KOPT-K1 (cell line): ENCODE measurements at regions not wholly inside any gene's neighbourhood (a gene's known extent, or its start where the extent isn't known, plus 50 kb on each side); places are given as distances from the start of the nearest gene placed in this dataset.

ENCODE experiments used
- H3K27ac ChIP-seq: fragments of 200-600 bp; sonication (generic); 2 replicates; pipeline ENCODE4 v1.5.1; 2016; ENCODE audit warnings: antibody characterized with exemption, mild to moderate bottlenecking, low read depth, low read length; ENCODE audit not compliant: poor library complexity, severe bottlenecking
- H3K36me3 ChIP-seq: fragments of 200-600 bp; sonication (generic); 2 replicates; pipeline ENCODE4 v1.5.1; 2017; ENCODE audit warnings: antibody characterized with exemption, mild to moderate bottlenecking, low read length, moderate library complexity; ENCODE audit not compliant: insufficient read depth
- H3K9me3 ChIP-seq: fragments of 200-600 bp; sonication (generic); 2 replicates; pipeline ENCODE4 v1.5.1; 2017; ENCODE audit warnings: antibody characterized with exemption, low read length, mild to moderate bottlenecking; ENCODE audit not compliant: insufficient read depth, poor library complexity, severe bottlenecking

DNA sequence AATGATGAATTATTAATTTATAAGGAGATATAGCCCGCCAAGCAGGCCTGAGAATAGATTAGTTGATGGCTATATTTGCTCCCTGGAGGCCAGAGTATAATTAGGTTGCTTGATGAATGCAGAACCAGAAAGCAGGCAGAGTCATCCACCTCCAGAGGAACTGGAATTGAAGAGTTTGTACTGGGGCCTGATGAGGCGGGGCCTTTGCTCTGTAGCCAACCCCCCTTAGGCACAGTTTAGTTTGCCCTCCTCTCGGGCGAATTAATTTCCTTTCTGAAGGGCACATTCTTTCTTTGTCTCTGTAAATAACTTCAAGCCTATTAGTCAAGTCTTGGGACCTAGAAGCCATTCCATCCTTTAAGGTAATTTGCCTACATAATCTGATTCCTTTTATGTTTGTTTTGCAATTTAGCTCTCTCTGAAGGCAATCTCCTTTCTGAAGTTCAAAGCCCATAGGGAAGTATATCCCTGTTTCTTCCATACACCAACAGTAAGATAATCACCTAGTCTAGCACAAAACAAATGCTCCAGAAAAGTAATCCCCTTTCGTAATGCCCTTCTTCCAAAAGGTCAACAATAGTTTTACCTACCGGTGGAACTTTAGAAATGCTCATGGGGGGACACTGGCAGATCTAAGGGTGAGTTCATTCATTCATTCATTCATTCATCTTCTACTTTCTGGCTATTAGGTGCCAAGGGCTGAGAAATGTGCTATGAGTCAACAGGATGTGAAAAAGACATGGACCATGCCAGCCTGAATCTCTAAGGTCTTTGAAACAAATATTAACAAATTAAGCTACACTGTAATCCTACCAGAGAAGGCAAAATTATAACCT, 84.8 kb upstream of the NUDT4 start:
- no peaks in the 10 kb centered on the region for H3K36me3 ChIP-seq
- H3K27ac ChIP-seq: no peak overlapping the region
- no peaks in the 10 kb centered on the region for H3K9me3 ChIP-seq

DNA sequence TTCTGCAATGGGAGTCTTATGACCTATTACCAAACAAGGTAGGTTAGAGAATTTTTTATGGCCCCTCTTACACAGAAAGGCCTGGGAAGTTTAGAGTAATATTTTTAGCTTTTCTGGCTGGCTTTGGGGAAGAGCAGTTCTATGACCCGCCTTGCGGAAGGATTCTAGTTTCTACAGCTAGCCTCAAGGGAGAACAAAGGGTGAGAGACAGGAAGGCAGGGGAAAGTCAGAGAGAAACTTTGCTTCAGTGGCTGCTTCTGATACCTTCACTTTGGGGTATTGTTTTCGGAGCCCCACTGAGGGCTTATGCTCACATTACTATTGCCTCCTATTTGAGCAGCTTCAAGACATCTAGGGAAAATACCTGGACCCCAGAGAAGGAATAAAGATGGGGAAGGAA, 80.7 kb upstream of the NUDT4 start:
- no peak overlapping the region for H3K27ac ChIP-seq
- H3K36me3 ChIP-seq: no peaks in the 10 kb centered on the region
- H3K9me3 ChIP-seq: no peaks in the 10 kb centered on the region

DNA sequence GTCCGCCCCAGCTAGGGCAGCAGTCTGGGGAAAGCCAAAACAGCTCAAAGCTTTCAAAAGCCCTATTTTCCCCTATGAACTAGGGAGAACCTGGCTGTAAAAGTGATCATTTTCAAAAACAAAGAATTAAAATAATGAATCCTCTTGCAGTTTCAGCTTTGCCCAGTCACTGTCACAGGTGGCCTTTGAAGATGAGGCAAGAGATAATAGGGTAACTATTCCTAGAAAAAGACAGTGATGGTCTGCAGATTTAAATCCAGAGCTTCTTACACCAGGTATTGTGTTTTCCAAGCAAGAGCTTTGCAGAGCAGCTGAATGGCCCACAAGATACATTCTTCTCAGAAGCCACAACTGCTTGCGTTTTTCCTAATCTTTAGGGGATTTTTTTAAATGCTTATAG, 80.2 kb upstream of the NUDT4 start:
- Histone ChIP-seq H3K27ac (no peak overlapping the region), H3K36me3 (no peaks in the 10 kb centered on the region), H3K9me3 (no peaks in the 10 kb centered on the region)

DNA sequence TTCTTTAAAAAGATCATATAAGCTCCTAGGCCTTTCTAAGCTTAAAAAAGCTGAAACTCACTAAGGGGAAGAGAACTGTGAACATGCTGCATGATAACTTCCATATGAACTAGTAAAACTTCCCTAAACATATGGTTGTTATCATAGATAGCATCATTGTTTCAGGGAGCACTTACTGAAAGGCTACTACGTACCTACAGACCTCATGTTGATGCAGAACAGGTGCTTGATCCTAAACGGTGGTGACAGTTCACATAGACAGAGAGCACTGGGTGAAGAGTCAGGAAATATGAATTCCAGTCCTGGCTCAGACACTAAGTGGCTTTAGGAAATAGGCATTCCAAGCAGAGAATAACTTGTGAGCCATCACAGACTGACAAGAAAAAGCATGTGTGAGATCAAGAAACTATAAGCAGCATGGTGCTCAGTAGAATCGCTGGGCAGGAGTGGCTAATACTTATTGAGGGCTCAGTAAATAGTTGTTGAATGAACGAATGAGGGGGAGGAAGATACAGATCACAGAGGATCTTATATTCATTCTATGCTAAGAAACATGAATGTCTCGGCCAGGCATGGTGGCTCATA, 78.4 kb upstream of the NUDT4 start:
- Histone ChIP-seq H3K27ac (no peak overlapping the region), H3K36me3 (no peaks in the 10 kb centered on the region)

DNA sequence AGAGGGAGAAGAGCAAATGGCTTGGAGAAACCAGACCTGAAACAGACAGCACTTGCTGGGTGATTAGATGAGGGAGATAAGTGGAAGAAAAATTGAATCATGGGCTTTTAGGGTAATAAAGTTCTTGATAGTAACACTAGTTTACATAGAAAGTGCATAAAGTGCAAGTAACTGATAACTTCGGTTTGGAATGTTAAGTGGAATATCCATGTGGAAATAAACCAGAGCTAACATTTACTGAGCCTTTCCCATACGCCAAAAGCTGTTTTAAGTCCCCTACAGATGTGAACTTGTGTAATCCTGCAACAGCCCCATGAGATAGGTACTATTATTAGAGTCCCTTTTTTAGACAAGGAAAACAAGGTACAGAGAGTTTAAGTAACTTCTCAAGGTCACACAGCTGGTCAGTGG, 77.1 kb upstream of the NUDT4 start:
- Histone ChIP-seq H3K27ac (no peak overlapping the region), H3K36me3 (no peaks in the 10 kb centered on the region), H3K9me3 (no peaks in the 10 kb centered on the region)

More for the DNA sequence above, 78.4 kb upstream of the NUDT4 start:
- no peaks in the 10 kb centered on the region for H3K9me3 ChIP-seq

DNA sequence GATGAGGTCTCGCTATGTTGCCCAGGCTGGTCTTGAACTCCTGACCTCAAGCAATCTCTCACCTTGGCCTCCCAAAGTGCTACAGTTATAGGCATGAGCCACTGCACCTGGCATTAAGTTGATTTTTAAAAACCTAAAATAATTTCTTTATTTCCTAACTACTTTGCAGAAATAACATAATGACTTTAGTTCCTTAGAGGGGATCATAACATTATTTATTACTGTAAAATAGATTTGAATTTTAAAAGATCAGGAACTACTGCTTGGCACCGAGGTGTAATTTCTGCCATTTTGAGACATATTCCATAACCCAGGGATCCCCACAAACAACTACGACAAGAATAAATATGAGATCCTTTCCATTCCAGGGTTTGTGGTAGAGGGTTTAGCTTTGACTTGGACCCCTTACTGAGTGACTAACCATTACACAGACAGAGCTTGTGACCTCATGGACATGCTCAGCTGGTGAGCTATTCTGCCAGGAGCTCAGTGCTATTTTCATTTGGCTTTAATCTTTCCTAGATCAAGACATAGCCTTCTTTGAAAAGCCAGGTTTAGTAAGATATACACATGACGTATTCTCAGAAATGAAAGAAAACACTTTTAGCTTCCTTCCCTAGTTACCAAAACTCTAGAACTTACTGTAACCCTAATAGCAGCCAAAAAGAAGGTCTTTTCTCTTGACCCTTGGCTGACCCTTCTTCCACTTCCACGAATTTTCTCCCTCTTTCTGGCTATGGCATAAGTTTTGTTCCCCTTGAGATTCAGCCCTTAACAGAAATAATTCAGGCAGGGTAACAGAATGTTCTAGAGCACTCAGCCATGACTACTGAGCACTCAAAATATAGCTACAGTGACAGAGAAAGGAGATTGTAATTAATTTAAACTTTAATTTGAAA, 75.1 kb upstream of the NUDT4 start:
- Histone ChIP-seq H3K9me3 (peaks cover 5% of the 10 kb centered on the region), H3K27ac (no peak overlapping the region), H3K36me3 (no peaks in the 10 kb centered on the region)

DNA sequence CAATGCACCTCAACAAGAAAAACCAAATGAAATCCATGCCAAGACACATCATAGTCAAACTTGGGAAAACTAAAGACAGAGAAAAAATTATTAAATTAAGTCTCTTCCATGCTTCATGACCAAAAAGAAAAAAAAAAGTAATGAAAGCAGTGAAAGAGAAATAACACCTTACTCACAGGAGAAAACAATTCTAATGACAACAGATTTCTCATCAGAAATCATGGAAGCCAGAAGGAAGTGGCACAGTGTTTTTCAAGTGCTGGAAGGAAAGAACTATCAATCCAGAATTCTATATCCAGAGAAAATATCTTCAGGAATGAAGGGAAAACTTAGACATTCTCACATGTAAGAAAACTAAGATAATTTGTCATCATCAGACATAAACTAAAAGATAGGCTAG, 71.1 kb upstream of the NUDT4 start:
- peaks cover 5% of the 10 kb centered on the region for H3K9me3 ChIP-seq
- no peaks in the 10 kb centered on the region for H3K36me3 ChIP-seq
- no peak overlapping the region for H3K27ac ChIP-seq

DNA sequence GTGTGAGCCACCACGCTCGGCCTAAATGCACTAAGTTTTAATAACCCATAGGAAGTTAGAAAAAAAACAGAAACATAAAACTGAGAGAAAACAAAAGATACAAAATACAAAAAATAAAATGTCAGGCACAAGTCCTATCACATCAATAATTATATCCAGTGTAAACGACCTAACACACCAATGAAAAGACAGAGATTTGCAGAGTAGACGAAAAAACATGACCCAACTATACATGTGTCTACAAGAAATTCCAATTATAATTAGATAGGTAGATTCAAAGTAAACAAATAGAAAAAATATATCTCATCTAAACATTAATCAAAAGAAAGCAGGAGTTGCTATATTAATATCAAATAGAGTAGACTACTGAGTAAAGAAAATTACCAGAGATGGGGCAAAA, 69.4 kb upstream of the NUDT4 start:
- Histone ChIP-seq H3K36me3 (no peaks in the 10 kb centered on the region), H3K27ac (no peak overlapping the region), H3K9me3 (peaks cover 5% of the 10 kb centered on the region)

DNA sequence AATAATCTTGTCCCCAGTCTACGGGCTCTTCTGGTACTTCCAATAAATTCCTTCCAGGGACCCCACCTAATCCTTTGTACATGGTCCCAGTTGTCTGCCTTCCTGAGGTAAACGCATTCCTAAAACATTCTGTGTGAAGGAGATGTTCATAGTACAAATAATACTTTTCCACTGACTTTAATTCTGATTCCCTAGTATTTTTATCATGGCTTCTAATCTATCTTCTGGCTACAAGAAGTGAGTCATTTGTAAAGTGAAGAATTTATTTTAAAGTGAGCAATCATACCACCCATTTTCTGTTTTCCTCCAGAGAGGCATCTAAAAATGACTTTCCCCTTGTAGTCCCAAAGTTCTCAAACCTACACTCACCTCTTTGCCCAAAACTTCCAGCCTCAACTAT, 65.9 kb upstream of the NUDT4 start:
- Histone ChIP-seq H3K27ac (no peak overlapping the region), H3K9me3 (no peaks in the 10 kb centered on the region), H3K36me3 (no peaks in the 10 kb centered on the region)

DNA sequence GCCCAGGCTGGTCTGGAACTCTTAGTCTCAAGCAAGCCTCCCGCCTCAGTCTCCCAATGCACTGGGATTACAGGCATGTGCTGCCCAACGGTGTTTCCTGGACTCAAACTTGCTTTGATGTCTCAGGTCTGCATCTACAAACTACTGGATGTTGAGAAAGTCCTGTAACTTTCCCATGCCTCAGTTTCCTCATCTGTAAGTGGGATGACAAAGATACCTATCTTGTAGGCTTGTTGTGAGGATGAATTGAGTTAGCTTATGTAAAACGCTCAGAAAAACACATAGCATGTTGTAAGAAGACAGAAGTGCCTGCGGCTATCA, 63.6 kb upstream of the NUDT4 start:
- H3K9me3 ChIP-seq: no peaks in the 10 kb centered on the region
- H3K36me3 ChIP-seq: no peaks in the 10 kb centered on the region
- no peak overlapping the region for H3K27ac ChIP-seq

DNA sequence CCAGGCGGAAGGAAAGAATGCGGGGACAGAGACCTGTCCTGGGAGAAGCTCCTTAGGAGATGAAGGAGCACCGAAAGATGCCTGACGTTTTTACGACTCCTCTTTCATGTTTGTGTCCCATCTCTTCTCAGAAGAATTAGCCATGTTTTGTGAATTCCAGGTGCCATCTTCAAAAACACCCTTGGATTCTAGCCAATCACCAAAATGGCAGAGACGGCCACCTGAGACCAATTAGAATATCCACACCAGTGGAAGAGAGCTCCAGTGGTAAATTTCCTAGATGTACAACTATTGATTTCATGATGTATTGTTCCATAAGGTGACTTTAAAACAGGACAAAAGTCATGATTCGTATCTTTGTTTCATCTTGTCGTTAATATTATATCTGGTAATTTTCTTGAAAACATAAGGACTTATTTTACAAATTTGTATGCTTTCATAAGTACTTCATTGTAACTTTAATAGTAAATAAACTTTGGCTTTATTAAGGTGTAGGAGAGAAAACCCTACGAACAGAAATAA, 62.3 kb upstream of the NUDT4 start:
- H3K9me3 ChIP-seq: no peaks in the 10 kb centered on the region
- no peaks in the 10 kb centered on the region for H3K36me3 ChIP-seq
- H3K27ac ChIP-seq: no peak overlapping the region

DNA sequence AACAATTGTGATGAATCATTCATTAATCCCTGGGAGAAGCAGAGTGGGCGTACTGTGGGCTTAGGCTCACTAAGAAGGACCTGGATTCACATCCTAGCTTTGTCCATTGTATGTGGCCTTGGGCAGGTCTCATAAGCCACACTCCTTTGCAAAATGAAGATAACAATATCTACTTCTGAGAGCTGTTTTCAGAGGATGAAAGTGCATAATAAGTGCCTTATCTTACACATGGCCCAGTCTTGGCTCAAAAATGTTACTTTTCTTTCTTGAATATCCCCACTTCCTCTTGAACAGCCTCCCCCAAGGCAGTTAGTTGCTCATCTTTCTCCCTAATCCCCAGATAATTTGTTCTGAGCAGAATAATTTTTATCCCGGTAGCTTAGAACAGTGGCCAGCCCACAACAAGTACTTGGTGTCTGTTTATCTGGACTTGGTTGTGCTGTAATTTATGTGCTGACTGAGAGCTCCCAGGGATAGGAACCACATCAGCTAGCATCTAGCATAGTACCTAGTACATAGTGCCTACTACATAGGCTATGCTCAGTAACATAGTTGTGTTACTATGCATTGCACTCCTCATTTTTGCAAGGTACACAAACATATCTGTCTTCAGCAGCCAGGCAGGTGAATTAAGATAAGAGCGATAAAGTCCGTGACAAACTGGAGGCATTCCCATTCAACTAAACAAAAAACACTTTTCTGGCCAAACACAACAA, 61.7 kb upstream of the NUDT4 start:
- no peaks in the 10 kb centered on the region for H3K36me3 ChIP-seq
- no peak overlapping the region for H3K27ac ChIP-seq
- H3K9me3 ChIP-seq: no peaks in the 10 kb centered on the region

DNA sequence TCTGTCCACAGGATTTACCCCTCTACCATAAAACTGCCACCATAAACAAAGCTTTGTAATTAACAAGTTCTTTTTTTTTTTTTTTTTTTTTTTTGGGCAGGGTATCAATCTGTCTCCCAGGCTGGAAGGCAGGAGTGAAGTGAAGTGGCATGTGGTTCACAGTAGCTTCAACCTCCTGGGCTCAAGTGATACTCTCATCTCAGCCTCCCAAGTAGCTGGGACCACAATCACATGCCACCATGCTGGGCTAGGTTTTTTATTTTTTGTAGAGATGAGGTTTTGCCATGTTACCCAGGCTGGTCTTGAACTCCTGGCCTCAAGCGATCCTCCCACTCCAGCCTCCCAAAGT, 61.1 kb upstream of the NUDT4 start:
- no peak overlapping the region for H3K27ac ChIP-seq

DNA sequence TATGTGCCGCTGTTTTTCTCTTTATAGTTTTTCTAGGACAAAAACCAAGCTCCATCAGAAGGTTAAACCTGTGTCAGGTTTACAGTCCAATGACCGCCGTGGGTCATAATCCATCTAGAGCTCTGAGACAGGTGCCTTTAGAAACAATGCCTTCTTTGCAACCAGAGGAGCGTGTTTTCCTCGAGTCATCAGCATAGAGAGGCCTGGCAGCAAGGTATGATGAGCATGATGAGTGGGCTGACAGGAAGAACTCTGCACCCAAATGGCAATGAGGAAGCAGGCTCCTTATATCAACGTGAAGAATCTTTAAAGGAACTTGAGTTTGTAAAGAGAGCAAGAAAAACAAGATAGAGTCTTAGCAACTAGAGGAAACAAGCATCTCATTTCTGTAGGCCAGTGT, 60.5 kb upstream of the NUDT4 start:
- Histone ChIP-seq H3K27ac (no peak overlapping the region), H3K36me3 (no peaks in the 10 kb centered on the region), H3K9me3 (no peaks in the 10 kb centered on the region)

More for the DNA sequence above, 61.1 kb upstream of the NUDT4 start:
- Histone ChIP-seq H3K36me3 (no peaks in the 10 kb centered on the region), H3K9me3 (no peaks in the 10 kb centered on the region)
